ENCODE measurements at regions not wholly inside any gene's neighbourhood (a gene's known extent, or its start where the extent isn't known, plus 50 kb on each side); places are given as distances from the start of the nearest gene placed in this dataset.

DNA sequence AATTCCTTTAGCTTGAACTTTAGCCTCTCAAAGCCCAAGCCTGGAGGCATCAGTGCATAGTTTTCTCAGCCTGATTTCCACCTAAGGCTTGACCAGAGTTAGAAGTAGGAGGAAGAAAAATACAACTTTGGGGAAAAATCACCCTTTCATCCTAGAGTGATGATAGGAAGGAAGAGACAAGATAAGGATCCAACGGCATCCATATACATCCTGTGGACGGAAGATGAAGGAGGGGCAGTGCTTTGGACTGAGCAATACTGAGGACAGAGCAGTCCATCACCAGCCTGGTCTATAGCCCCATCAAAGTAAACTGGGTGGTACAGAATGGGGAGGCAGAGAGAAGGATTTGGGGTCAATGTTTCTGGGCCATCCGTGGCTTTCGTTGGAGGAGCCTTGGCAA is 247.9 kb downstream of the FAM76B start:
- no peak for TF ChIP-seq POLR2A (IDR thresholded peaks at IDR 0.05; ENCODE audit: low read depth, low read length)
- no peak for TF ChIP-seq TAF1 (IDR thresholded peaks at IDR 0.05; ENCODE audit: low read depth, low read length)

Data from GM12891 (cell line).